DMS53 treated with DMSO at 0.1 percent for 48 hours (cell line): ENCODE measurements at regions not wholly inside any gene's neighbourhood (a gene's known extent, or its start where the extent isn't known, plus 50 kb on each side); places are given as distances from the start of the nearest gene placed in this dataset.

Source experiments
- DNase-seq: peaks from one replicate; lab custom pipeline; 2025; ENCODE audit not compliant: unreplicated experiment; lab: John Stamatoyannopoulos, UW

DNA sequence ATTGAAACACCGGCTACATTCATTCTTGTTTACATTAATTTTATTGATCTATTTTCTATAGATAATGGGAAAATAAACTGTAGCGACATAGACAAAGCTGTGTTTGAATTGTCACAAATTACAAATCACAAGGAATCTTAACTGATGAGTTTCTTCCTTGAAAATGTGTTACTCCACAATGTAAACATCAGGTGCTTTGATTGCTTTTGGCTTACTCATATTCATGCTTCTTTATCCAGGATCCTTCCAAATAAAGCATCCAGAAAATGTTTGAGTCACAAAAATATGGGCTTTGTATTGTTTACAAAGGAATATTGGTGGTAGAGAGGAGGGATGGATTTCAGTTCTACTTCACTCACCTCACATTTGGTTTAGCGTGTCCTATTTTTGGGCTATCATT lies 64.0 kb downstream of the BMP2 start:
- no peak for DNase-seq

- DNase-seq = no peak
Measured at GRCh38 chr20:6832811-6833210, 65.3 kb downstream of the BMP2 start.

- no peak for DNase-seq
Measured at GRCh38 chr20:6835609-6836008, 68.1 kb downstream of the BMP2 start.

DNA sequence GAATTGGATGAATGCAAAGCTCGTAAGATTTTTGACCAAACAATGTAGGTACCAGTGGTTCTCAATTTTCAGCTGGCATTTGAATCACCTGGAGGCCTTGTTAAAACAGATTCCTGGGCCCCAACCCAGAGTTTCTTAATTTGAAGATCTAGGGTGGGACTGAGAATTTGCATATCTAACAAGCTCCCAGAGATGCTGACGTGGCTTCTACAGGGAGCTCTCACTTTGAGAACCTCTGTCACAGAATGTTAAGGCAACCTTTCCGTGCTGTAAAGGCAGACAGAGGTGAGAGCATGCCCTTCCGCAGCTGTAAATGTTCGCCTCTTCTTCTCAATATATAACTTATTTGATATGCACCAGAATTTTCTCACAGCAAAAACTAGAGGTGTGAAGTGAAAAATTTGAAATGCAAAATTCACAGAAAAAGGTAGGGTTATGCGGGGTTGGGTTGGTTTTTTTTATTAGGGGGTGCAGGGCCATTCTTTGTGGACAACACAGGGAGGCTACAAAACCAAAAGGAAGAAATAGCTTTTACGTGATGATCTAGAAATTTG lies 69.4 kb downstream of the BMP2 start:
- no peak for DNase-seq

DNA sequence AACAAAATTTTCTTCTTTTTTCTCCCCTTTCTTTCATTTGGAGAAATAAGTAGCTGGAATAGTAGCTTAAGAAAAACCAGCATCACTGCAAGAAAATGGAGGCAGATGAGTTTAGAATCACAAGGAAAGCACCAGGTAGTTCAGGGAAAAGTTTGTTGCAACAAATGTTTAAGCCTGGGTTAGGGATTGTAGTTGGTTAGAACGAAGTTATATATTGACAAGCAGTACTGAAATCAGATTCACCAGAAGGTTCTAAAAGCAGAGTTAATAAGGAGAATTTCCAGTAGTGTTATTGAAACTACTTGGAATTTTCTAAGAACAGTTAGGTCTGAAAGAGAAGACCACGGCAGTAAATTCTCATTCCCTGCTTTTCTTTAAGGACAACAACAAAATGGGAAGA lies 70.2 kb downstream of the BMP2 start:
- DNase-seq = no peak

DNA sequence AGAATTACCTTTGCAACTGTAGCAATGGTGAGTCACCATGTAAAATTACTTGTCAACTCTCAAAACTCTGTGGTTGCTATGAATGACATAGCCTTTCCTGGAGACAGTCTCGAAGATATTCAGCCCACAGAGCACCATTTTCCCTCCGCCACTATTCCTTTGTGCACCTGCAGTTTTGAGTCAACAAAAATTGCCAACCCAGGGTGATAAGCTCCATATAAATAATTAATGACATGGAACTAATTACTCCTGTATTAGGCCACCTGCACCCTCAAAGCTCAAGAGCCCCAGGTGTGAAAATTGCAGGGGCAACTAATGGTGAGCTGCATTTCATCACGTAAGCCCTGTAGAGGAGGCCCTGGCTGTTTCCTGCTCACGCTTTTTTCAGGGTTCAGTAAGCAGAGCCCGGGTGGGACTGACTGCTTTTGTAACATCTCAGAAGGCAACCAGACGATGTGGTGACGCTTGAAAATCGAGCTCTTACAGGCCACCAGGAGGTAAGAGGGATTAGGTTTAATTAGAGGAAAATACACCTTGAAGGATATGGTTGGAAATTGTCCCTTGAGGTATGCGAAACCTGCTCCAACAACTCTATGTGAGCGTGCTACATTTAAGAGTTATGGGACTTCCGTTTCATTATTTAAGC lies 70.8 kb downstream of the BMP2 start:
- no peak for DNase-seq

DNA sequence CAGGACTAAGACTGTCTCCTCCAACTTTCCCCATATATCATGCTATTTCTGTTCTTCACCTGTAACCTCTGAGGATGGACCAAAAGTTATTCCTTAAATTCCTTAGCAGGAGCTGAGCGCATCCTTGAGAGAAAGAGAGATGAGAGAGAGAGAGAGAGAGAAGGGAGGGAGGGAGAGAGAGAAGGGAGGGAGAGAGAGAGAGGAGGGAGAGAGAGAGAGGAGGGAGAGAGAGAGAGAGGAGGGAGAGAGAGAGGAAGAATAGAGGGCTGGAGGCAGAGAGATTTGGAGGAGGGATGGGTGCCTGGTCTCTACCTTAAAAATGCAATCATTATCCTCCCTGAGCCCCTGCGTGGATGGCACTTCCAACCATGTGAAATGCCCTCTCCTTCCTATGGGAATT lies 73.6 kb downstream of the BMP2 start:
- DNase-seq = no peak

DNA sequence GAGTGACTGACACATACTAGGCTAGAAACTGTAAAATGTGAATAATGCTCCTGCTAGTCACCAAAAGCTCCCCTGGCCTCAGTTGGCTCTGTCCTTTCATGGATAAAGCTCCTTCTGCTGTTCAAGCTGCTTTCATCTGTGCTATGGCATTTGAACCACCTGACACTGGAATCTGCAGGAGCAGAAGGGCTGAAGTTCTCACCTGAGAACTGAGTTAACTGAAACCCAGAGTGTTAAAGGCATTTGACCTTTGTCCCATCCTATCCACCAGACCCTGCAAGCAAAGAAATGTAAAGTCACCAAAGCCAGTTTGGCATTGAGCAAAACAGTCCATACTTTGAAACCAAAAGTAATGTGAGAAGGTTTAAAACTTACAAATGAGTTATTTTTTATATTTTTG lies 77.7 kb downstream of the BMP2 start:
- DNase-seq = no peak

DNA sequence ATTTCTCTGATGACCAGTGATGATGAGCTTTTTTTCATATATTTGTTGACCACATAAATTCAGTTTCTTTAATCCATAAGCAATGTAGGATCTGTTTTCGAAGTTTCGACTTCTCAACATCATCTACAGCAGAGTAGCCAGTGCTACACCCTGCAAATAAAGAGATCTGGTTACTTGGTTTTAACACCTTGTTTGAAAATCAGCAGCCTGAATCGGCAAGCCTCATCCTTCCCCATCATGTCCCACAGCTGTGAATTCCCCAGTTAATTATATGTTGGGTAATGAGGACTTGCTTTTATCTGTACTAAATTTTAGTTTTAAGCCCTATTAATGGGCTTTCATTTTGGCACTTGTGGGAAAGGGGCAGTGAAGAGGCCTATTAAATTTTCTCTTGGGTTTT lies 80.6 kb downstream of the BMP2 start:
- DNase-seq = no peak

GRCh38 chr20:6848992-6849391 lies 81.5 kb downstream of the BMP2 start:
- no peak for DNase-seq

- no peak for DNase-seq
Measured at GRCh38 chr20:6851136-6851535, 83.7 kb downstream of the BMP2 start.

- DNase-seq = no peak
Measured at GRCh38 chr20:6852478-6852877, 85.0 kb downstream of the BMP2 start.

DNA sequence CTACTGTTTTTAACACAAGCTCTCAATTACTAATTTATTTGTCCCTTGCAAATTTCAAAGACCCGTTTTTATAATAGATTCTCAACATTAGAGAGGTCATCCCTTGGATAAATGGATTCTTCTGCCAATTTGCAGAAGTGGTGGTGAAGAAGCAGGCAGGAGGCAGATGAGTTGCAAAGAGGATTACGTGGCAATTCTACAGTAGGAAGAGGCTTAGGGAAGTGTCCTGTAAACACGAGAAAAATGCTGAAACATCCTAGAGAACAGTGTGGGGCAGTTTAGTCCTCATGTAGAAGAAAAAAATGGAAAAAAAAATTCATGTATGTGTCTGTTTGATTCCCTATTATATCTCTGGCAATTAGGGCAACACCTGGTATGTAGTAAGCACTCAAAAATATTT lies 87.6 kb downstream of the BMP2 start:
- DNase-seq = no peak

DNA sequence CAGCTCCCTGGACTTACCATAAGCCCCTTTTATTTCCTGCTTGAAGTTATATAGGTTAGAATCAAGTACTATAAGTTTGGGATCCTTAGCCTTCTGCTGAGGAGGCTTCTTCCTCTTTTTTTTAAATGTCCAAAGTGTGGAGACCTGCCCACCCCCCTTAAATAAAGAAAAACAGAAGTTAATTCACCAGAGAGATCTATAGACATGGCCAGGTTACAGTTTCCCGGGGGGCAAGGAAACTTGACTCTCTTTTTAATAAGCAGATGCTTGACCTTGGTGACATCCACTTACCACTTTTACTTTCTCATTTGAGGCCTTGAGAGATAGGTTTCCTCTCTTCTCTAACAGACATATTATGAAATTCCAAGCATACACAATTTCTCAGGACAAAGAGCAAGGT lies 88.3 kb downstream of the BMP2 start:
- no peak for DNase-seq

- DNase-seq = no peak
Measured at GRCh38 chr20:6857927-6858326, 90.4 kb downstream of the BMP2 start.

GRCh38 chr20:6863355-6863754 lies 95.9 kb downstream of the BMP2 start:
- no peak for DNase-seq

DNA sequence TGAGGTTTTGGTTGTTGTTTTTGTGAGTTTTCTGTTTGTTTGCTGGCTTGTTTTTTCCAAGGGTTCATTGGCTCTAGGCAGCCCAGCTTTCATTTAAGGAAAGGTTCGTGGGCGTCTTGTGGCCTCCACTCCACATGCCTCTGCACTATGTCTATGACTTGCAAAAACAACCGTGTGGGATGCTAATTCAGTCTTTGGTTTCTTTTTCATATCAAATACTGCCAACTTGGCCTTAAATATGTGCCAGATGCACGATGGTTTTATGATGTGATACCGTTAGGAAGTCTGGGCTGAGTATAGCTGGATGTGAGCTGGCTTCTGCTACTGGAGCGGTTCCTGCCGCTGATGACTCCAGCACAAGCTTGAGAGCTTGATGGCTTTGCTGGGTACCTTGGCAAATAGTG lies 96.3 kb downstream of the BMP2 start:
- no peak for DNase-seq

GRCh38 chr20:6864740-6865139 lies 97.3 kb downstream of the BMP2 start:
- no peak for DNase-seq

- no peak for DNase-seq
Measured at GRCh38 chr20:6866741-6867140, 99.3 kb downstream of the BMP2 start.

DNA sequence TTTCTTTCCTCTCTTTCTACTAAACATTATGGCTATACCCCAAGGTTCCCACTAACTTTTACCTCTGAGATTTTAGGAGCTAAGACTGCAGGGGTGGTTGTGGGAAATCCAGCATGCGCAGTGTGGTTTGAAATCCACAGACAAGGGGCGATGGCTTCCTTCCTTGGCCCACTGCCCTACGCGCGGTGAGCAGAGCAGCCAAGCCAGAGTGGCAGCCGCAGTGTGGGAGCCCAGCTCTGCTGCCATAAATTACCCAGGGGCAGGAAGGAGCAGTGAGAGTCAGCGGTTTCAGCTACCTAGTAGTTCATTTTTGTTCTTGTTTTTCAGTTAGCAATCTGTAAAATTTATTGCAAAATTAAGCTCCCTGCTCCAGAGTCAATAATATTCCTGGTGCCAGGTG lies 101.4 kb downstream of the BMP2 start:
- DNase-seq = no peak

- DNase-seq = no peak
Measured at GRCh38 chr20:6870559-6870958, 103.1 kb downstream of the BMP2 start.

GRCh38 chr20:6877633-6878032 lies 110.1 kb downstream of the BMP2 start:
- peak; percentile 19 for DNase-seq

- DNase-seq = no peak
Measured at GRCh38 chr20:6882561-6883291, 115.2 kb downstream of the BMP2 start.
